K562 (cell line): ENCODE measurements at regions not wholly inside any gene's neighbourhood (a gene's known extent, or its start where the extent isn't known, plus 50 kb on each side); places are given as distances from the start of the nearest gene placed in this dataset.

Source experiments
- ATAC-seq: fragments of 200-7000 bp; cut with Tn5 transposase; 3 replicates; pipeline ENCODE4 v1.9.1; 2020; ENCODE audit warnings: moderate library complexity
- BruUV-seq: library from RNA; stranded (reverse); fragments of 400-500 nt; replicated peaks from 2 replicates; lab custom pipeline; 2021; lab: Mats Ljungman, UMichigan
- CTCF ChIA-PET: fragments of 300-600 bp; formaldehyde crosslinking; extraction: SDS; loops from one replicate; lab custom pipeline; 2021; ENCODE audit warnings: low intra/inter-chr PET ratio; lab: Yijun Ruan, JAX
- POLR2A ChIA-PET: fragments of 300-600, 350-650 bp; sonication (Branson Sonifier 250); formaldehyde crosslinking; extraction: SDS; loops from one replicate; lab custom pipeline; 2021; ENCODE audit warnings: antibody characterized with exemption, inconsistent platforms; lab: Yijun Ruan, JAX
- DNase-seq, 4 experiments: peaks; one replicate each; pipeline versions ENCODE4 v3.0.0 to v3.0.0-alpha.2; 2011 to 2018; ENCODE audit warnings: low spot score in 3 of 4, mixed read lengths in 3 of 4; ENCODE audit errors: extremely low read depth in 1 of 4
- FAIRE-seq: peaks from 2 replicates; lab custom pipeline; 2011; peaks lifted over from hg19 to GRCh38; lab: Jason Lieb, UNC
- H2AFZ ChIP-seq: 2 replicates; pipeline ENCODE4 v1.6.0; 2011; ENCODE audit warnings: low read depth, low read length, control low read depth, inconsistent platforms
- H3K27ac ChIP-seq: fragments of 200-600 bp; 3 replicates; pipeline ENCODE4 v1.8.0; 2011; ENCODE audit warnings: low read depth, mild to moderate bottlenecking, control low read depth, inconsistent platforms, low read length, moderate library complexity, mixed read lengths; ENCODE audit errors: extremely low read depth
- H3K27me3 ChIP-seq, 2 experiments: fragments of 300-600 bp in 1 of 2; 2 replicates in 1 of 2; 3 replicates in 1 of 2; pipeline versions ENCODE4 v1.6.0 to v1.8.0; 2011; ENCODE audit warnings: inconsistent platforms in 2 of 2, low read length in 2 of 2, mild to moderate bottlenecking in 1 of 2, mixed read lengths in 1 of 2, moderate library complexity in 1 of 2; ENCODE audit not compliant: control insufficient read depth in 2 of 2, insufficient read depth in 2 of 2
- H3K36me3 ChIP-seq: fragments of 300-600 bp; 3 replicates; pipeline ENCODE4 v1.8.0; 2011; ENCODE audit warnings: mild to moderate bottlenecking, low read length, inconsistent platforms; ENCODE audit not compliant: control insufficient read depth, insufficient read depth
- H3K4me1 ChIP-seq, 2 experiments: fragments of 200-600 bp in 1 of 2; replicated peaks in 1 of 2; 2 replicates in 1 of 2; 3 replicates in 1 of 2; pipeline versions ENCODE4 v1.5.1 to v1.8.0; 2011; ENCODE audit warnings: inconsistent platforms in 2 of 2, low read length in 2 of 2, mild to moderate bottlenecking in 1 of 2, mixed read lengths in 1 of 2, moderate library complexity in 1 of 2; ENCODE audit not compliant: control insufficient read depth in 2 of 2, insufficient read depth in 2 of 2
- H3K4me2 ChIP-seq: 2 replicates; pipeline ENCODE4 v1.6.1; 2011; ENCODE audit warnings: low read length, control low read depth, inconsistent platforms, mixed read lengths; ENCODE audit not compliant: insufficient read depth
- H3K4me3 ChIP-seq: fragments of 200-600 bp; sonication (generic), shearing (Covaris generic); 2 replicates; pipeline ENCODE4 v1.5.1; 2016; ENCODE audit warnings: control low read depth, inconsistent platforms
- H3K79me2 ChIP-seq: fragments of 200-600 bp; 3 replicates; pipeline ENCODE4 v1.8.0; 2011; ENCODE audit warnings: low read length, inconsistent platforms; ENCODE audit not compliant: control insufficient read depth, insufficient read depth
- H3K9ac ChIP-seq, 2 experiments: 2 replicates each; pipeline versions ENCODE4 v1.6.0 to v1.6.1; 2011; ENCODE audit warnings: low read depth in 2 of 2, low read length in 2 of 2, control low read depth in 1 of 2, inconsistent platforms in 1 of 2, mild to moderate bottlenecking in 1 of 2, mixed read lengths in 1 of 2; ENCODE audit not compliant: insufficient read depth in 1 of 2
- H3K9me1 ChIP-seq: one replicate; pipeline ENCODE4 v1.6.0; 2011; ENCODE audit warnings: inconsistent platforms, mild to moderate bottlenecking, low read length, moderate library complexity; ENCODE audit not compliant: control insufficient read depth, insufficient read depth
- H3K9me3 ChIP-seq: replicated peaks from 2 replicates; pipeline ENCODE4 v1.5.1; 2011; ENCODE audit warnings: low read depth, low read length, inconsistent platforms; ENCODE audit not compliant: control insufficient read depth, insufficient read depth
- H4K20me1 ChIP-seq: replicated peaks from 2 replicates; pipeline ENCODE4 v1.6.1; 2011; ENCODE audit warnings: low read length, inconsistent platforms, mixed read lengths; ENCODE audit not compliant: control insufficient read depth, insufficient read depth
- ATF3 ChIP-seq, 2 experiments: fragments of 450-650 bp in 1 of 2; sonication (generic) in 1 of 2; formaldehyde crosslinking in 1 of 2; IDR thresholded peaks in 1 of 2; conservative IDR thresholded peaks in 1 of 2; 2 replicates each; pipeline versions ENCODE4 v1.6.1 to v1.8.1; 2016 to 2023; ENCODE audit warnings: mild to moderate bottlenecking in 2 of 2, moderate library complexity in 2 of 2, inconsistent platforms in 1 of 2, missing genetic modification reagents in 1 of 2
- CBX1 ChIP-seq: sonication (generic); IDR thresholded peaks from 2 replicates; pipeline ENCODE4 v1.6.1; 2016; ENCODE audit warnings: antibody characterized with exemption, low read depth, mild to moderate bottlenecking
- CEBPG ChIP-seq, 3 experiments: fragments of 200-800 bp in 1 of 3; sonication (Bioruptor generic) in 1 of 3; sonication (generic) in 1 of 3; formaldehyde crosslinking in 1 of 3; IDR thresholded peaks in 2 of 3; conservative IDR thresholded peaks in 1 of 3; 2 replicates each; pipeline versions ENCODE4 v1.6.1 to v1.8.0; 2016 to 2022; ENCODE audit warnings: missing compliant biosample characterization in 2 of 3, missing genetic modification characterization in 2 of 3, mild to moderate bottlenecking in 1 of 3, missing genetic modification reagents in 1 of 3
- E2F1 ChIP-seq: sonication (generic); formaldehyde crosslinking; IDR thresholded peaks from 2 replicates; pipeline ENCODE4 v1.8.1; 2023; ENCODE audit warnings: mild to moderate bottlenecking, missing genetic modification reagents, moderate library complexity
- MYNN ChIP-seq, 2 experiments: sonication (generic); formaldehyde crosslinking in 1 of 2; IDR thresholded peaks; 2 replicates each; pipeline versions ENCODE4 v1.5.0 to v1.6.1; 2016 to 2020; ENCODE audit warnings: antibody characterized with exemption in 1 of 2, missing genetic modification reagents in 1 of 2
- PTRF ChIP-seq: fragments of 450-650 bp; IDR thresholded peaks from 2 replicates; pipeline ENCODE4 v1.6.1; 2016; ENCODE audit warnings: mild to moderate bottlenecking, missing genetic modification characterization, missing compliant biosample characterization
- THRB ChIP-seq: fragments of 450-650 bp; formaldehyde crosslinking; conservative IDR thresholded peaks from 2 replicates; pipeline ENCODE4 v1.4.0; 2022; ENCODE audit warnings: mild to moderate bottlenecking, missing genetic modification characterization
- U2AF1 ChIP-seq: fragments of 200-400 bp; formaldehyde crosslinking; optimal IDR thresholded peaks from 2 replicates; pipeline ENCODE3; 2017; ENCODE audit warnings: mild to moderate bottlenecking, low read depth, low read length, moderate library complexity
- ZBED1 ChIP-seq: IDR thresholded peaks from 2 replicates; pipeline ENCODE4 v1.6.1; 2014
- ZBTB8A ChIP-seq: fragments of 450-650 bp; IDR thresholded peaks from 2 replicates; pipeline ENCODE4 v1.6.1; 2018; ENCODE audit warnings: mild to moderate bottlenecking, moderate library complexity; ENCODE audit not compliant: partially characterized antibody
- ZNF174 ChIP-seq: fragments of 250-450 bp; sonication (Bioruptor Pico); IDR thresholded peaks from 2 replicates; pipeline ENCODE4 v1.4.0; 2020; ENCODE audit warnings: mild to moderate bottlenecking
- ZNF384 ChIP-seq: IDR thresholded peaks from 2 replicates; pipeline ENCODE4 v1.6.1; 2012; ENCODE audit warnings: low read depth, low read length, improper control_type of control experiment
- WGBS: fragments of 100-300 bp; shearing (Covaris generic); methylation state at CpG from one replicate; pipeline ENCODE4 v1.1.6; 2016; ENCODE audit warnings: low coverage, mixed read lengths; ENCODE audit not compliant: insufficient coverage; ENCODE audit errors: missing lambda C conversion rate; 5-methylcytosine and 5-hydroxymethylcytosine counted together
- in situ Hi-C: fragments of 300-500 bp; cut with MboI; formaldehyde crosslinking; loops from 4 replicates; pipeline ENCODE4 v1.15.0; 2018; ENCODE audit warnings: inconsistent platforms, mixed read lengths
- intact Hi-C: fragments of 100-400 bp; cut with micrococcal nuclease; formaldehyde crosslinking; loops from 2 replicates; pipeline ENCODE4 v1.14.2; 2022

- WGBS, result 84% methylated on average over 2 of the region's 2 CpGs
- no peaks in the 10 kb centered on the region for H3K27me3 ChIP-seq
- FAIRE-seq, result no peak
- no TSS peak for BruUV-seq
- H3K9me3 ChIP-seq, result no peaks in the 10 kb centered on the region
- no peaks in the 10 kb centered on the region for H4K20me1 ChIP-seq
- no peak overlapping the region for H3K4me3 ChIP-seq
- H3K9me1 ChIP-seq, result no peaks in the 10 kb centered on the region
- no peak overlapping the region for H2AFZ ChIP-seq
- ATAC-seq, result no peak
- no peak for DNase-seq
- no peak overlapping the region for H3K27ac ChIP-seq
- peaks cover 0 to 14% of the 10 kb centered on the region in 2 experiments for H3K4me1 ChIP-seq
- TF ChIP-seq ZBED1 (no peak), CEBPG (CRISPR knock-in tag; IDR thresholded peaks at IDR 0.05) (no peak), CEBPG (tag; conservative IDR thresholded peaks at IDR 0.05 in 1 of 2, IDR thresholded peaks at IDR 0.05 in 1 of 2) (peak; percentile 37 to 55; a peak in 3 of 4 replicates), ATF3 (IDR thresholded peaks at IDR 0.05) (peak; percentile 37; the same call in 1 of the 2 replicates), ATF3 (CRISPR knock-in tag; conservative IDR thresholded peaks at IDR 0.05) (no peak)
- TF ChIP-seq, all 486 proteins: peak for 2
- in situ Hi-C loops, result no loop called here
- POLR2A ChIA-PET, result interaction anchor here (0.6 to 1.5 kb wide), 2 partner anchors 9 to 475 kb away, joined by 3 read pairs; no protein-coding TSS in a partner anchor
- Histone ChIP-seq H3K9ac (no peak overlapping the region), H3K4me2 (no peak overlapping the region), H3K79me2 (no peaks in the 10 kb centered on the region), H3K36me3 (no peaks in the 10 kb centered on the region)
- intact Hi-C loops, result no loop called here
- CTCF ChIA-PET, result no interaction called here
Observed at GRCh38 chr6:90415178-90415577, 118.5 kb upstream of the BACH2 start.

DNA sequence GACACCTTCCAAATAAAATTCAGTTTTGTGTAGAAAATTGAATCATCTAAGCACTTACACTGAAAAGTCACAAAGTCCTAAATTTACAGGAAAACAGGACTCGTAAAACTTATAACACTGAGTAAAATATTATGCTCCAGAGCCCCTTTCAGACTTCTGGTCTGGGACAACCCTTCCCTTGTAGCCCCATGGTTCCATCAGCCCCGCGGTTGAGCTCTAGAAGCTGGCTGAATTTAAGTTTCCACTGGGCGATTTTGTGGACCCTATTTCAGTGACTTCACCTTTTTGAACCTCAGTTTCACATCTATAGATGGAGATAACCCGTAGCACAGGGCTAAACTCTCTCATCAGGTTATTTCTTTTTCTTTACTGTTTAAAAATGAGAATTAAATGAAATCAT, 117.7 kb upstream of the BACH2 start:
- H3K27ac ChIP-seq, result no peak overlapping the region
- ATAC-seq (no peak), DNase-seq (no peak), FAIRE-seq (no peak)
- H3K4me3 ChIP-seq, result no peak overlapping the region
- H3K9ac ChIP-seq, result no peak overlapping the region
- H3K9me1 ChIP-seq, result no peaks in the 10 kb centered on the region
- no peaks in the 10 kb centered on the region for H4K20me1 ChIP-seq
- H3K4me1 ChIP-seq, result peaks cover 0 to 14% of the 10 kb centered on the region in 2 experiments
- intact Hi-C loops, result no loop called here
- in situ Hi-C loops, result no loop called here
- H3K27me3 ChIP-seq, result no peaks in the 10 kb centered on the region
- no peaks in the 10 kb centered on the region for H3K9me3 ChIP-seq
- ChIA-PET CTCF (no interaction called here), POLR2A (interaction anchor here (0.8 to 1.5 kb wide), 4 partner anchors 8 to 27 kb away, joined by 3 to 4 read pairs (median 3); no protein-coding TSS in a partner anchor)
- no peak overlapping the region for H3K4me2 ChIP-seq
- H2AFZ ChIP-seq, result peak overlapping the region; percentile 62; the same call in 1 of the 2 replicates
- no TSS peak for BruUV-seq
- WGBS, result 35% methylated on average over 5 of the region's 5 CpGs
- H3K79me2 ChIP-seq, result no peaks in the 10 kb centered on the region
- H3K36me3 ChIP-seq, result no peaks in the 10 kb centered on the region
- TF ChIP-seq CBX1, result no peak
- TF ChIP-seq MYNN (IDR thresholded peaks at IDR 0.05), result no peak
- TF ChIP-seq MYNN (CRISPR knock-in tag; IDR thresholded peaks at IDR 0.05), result no peak
- TF ChIP-seq E2F1 (CRISPR knock-in tag), result no peak
- no peak for TF ChIP-seq ZNF174 (CRISPR knock-in tag)
- TF ChIP-seq THRB (CRISPR knock-in tag), result no peak
- no peak for TF ChIP-seq ZBTB8A
- TF ChIP-seq U2AF1, result no peak
- TF ChIP-seq ZNF384, result no peak
- no peak for TF ChIP-seq PTRF (tag)
